ENCODE measurements at regions not wholly inside any gene's neighbourhood (a gene's known extent, or its start where the extent isn't known, plus 50 kb on each side); places are given as distances from the start of the nearest gene placed in this dataset.

GRCh38 chr6:157756708-157757429, 66.2 kb upstream of the SNX9 start:
- DNase-seq (ENCODE audit: low read depth) = peak; percentile 71

- no peak for DNase-seq (ENCODE audit: low read depth)
Measured at GRCh38 chr6:157757430-157758403, 65.3 kb upstream of the SNX9 start.

- DNase-seq (ENCODE audit: low read depth) = no peak
Measured at GRCh38 chr6:157758516-157759023, 64.5 kb upstream of the SNX9 start.

- DNase-seq (ENCODE audit: low read depth) = no peak
Measured at GRCh38 chr6:157759028-157759427, 64.0 kb upstream of the SNX9 start.

GRCh38 chr6:157760137-157760536, 62.9 kb upstream of the SNX9 start:
- DNase-seq (ENCODE audit: low read depth) = no peak

GRCh38 chr6:157760589-157761330, 62.3 kb upstream of the SNX9 start:
- no peak for DNase-seq (ENCODE audit: low read depth)

- peak; percentile 49 for DNase-seq (ENCODE audit: low read depth)
Measured at GRCh38 chr6:157761331-157761921, 61.6 kb upstream of the SNX9 start.

- DNase-seq (ENCODE audit: low read depth) = no peak
Measured at GRCh38 chr6:157761926-157762325, 61.1 kb upstream of the SNX9 start.

GRCh38 chr6:157762636-157763035, 60.4 kb upstream of the SNX9 start:
- no peak for DNase-seq (ENCODE audit: low read depth)

GRCh38 chr6:157763129-157763903, 59.7 kb upstream of the SNX9 start:
- DNase-seq (ENCODE audit: low read depth) = no peak

- DNase-seq (ENCODE audit: low read depth) = no peak
Measured at GRCh38 chr6:157763904-157764177, 59.2 kb upstream of the SNX9 start.

GRCh38 chr6:157764178-157765068, 58.6 kb upstream of the SNX9 start:
- peak; percentile 81 for DNase-seq (ENCODE audit: low read depth)

GRCh38 chr6:157766901-157767774, 55.9 kb upstream of the SNX9 start:
- no peak for DNase-seq (ENCODE audit: low read depth)

GRCh38 chr6:157767775-157768156, 55.3 kb upstream of the SNX9 start:
- DNase-seq (ENCODE audit: low read depth) = no peak

- no peak for DNase-seq (ENCODE audit: low read depth)
Measured at GRCh38 chr6:157768304-157768703, 54.7 kb upstream of the SNX9 start.

GRCh38 chr6:157768863-157769551, 54.0 kb upstream of the SNX9 start:
- DNase-seq (ENCODE audit: low read depth) = no peak

GRCh38 chr6:157769776-157770426, 53.1 kb upstream of the SNX9 start:
- DNase-seq (ENCODE audit: low read depth) = no peak

- no peak for DNase-seq (ENCODE audit: low read depth)
Measured at GRCh38 chr6:157770946-157771345, 52.1 kb upstream of the SNX9 start.

Measured in activated T-helper 9 cell treated with anti-CD3 and anti-CD28 coated beads, Interleukin-2, amount 50 U/mL, for 16 hours (primary cell).